Spleen (tissue), 11 donors: ENCODE measurements at regions not wholly inside any gene's neighbourhood (a gene's known extent, or its start where the extent isn't known, plus 50 kb on each side); places are given as distances from the start of the nearest gene placed in this dataset.
A peak's percentile ranks its signal among the peaks of the same experiment; 100 is the strongest.

Experiments used
- DNase-seq: peaks from one replicate; pipeline ENCODE4 v3.0.0-alpha.2; 2020
- H3K27ac ChIP-seq, 8 donors: fragments of 200-600 bp; sonication (generic) in 7 of 8; 1 replicate in 4 of 8; 2 replicates in 4 of 8; pipeline versions ENCODE4 v1.5.0 to v1.8.0; 2016 to 2021; ENCODE audit warnings: inconsistent platforms in 4 of 8, mild to moderate bottlenecking in 4 of 8, moderate library complexity in 1 of 8
- H3K27me3 ChIP-seq, 7 donors: fragments of 200-600 bp; sonication (generic) in 6 of 7; replicated peaks in 1 of 7; 1 replicate in 4 of 7; 2 replicates in 3 of 7; pipeline versions ENCODE4 v1.5.0 to v1.8.0; 2016 to 2021; ENCODE audit warnings: inconsistent platforms in 3 of 7, mild to moderate bottlenecking in 1 of 7
- H3K36me3 ChIP-seq, 6 donors: fragments of 200-600 bp; sonication (generic) in 5 of 6; 1 replicate in 4 of 6; 2 replicates in 2 of 6; pipeline versions ENCODE4 v1.5.0 to v1.8.0; 2016 to 2021; ENCODE audit warnings: inconsistent platforms in 2 of 6
- H3K4me1 ChIP-seq, 6 donors: fragments of 200-600 bp; sonication (generic) in 5 of 6; 1 replicate in 3 of 6; 2 replicates in 3 of 6; pipeline versions ENCODE4 v1.5.0 to v1.8.0; 2016 to 2021; ENCODE audit warnings: inconsistent platforms in 3 of 6
- H3K4me3 ChIP-seq, 8 donors: fragments of 200-600 bp; sonication (generic) in 7 of 8; 1 replicate in 4 of 8; 2 replicates in 4 of 8; pipeline versions ENCODE4 v1.5.0 to v1.8.0; 2016 to 2021; ENCODE audit warnings: inconsistent platforms in 4 of 8, mild to moderate bottlenecking in 4 of 8, moderate library complexity in 2 of 8
- H3K9me3 ChIP-seq, 8 donors: fragments of 200-600 bp; sonication (generic) in 7 of 8; 1 replicate in 4 of 8; 2 replicates in 4 of 8; pipeline versions ENCODE4 v1.5.0 to v1.8.0; 2016 to 2021; ENCODE audit warnings: inconsistent platforms in 4 of 8
- POLR2A ChIP-seq, 3 donors: fragments of 450-650 bp; IDR thresholded peaks; one replicate each; pipeline ENCODE4 v1.5.1; 2017; ENCODE audit warnings: antibody characterized with exemption in 3 of 3, mild to moderate bottlenecking in 1 of 3
- POLR2AphosphoS5 ChIP-seq, 3 donors: sonication (generic); formaldehyde crosslinking; IDR thresholded peaks; one replicate each; pipeline ENCODE4 v1.5.1; 2017; ENCODE audit warnings: antibody characterized with exemption in 3 of 3
- WGBS, 5 donors: extraction: QIAGEN DNeasy Blood & Tissue Kit in 3 of 5; methylation state at CpG; one replicate each; pipeline versions ENCODE4 v1.1.5 to v1.1.7; 2013 to 2018; 5-methylcytosine and 5-hydroxymethylcytosine counted together
- intact Hi-C: fragments of 100-400 bp; cut with DNase I; formaldehyde crosslinking; loops from one replicate; pipeline ENCODE4 v1.15.0; 2023; ENCODE audit warnings: low total_unique reads
- TF ChIP-seq, protein P1 (sequence below), 11 experiments: fragments of 200-600 bp in 7 of 11; fragments of 450-650 bp in 4 of 11; sonication (generic) in 4 of 11; IDR thresholded peaks in 8 of 11; conservative IDR thresholded peaks in 3 of 11; 1 replicate in 7 of 11; 2 replicates in 4 of 11; pipeline versions ENCODE4 v1.4.0 to v1.8.0; 2016 to 2021; ENCODE audit warnings: antibody characterized with exemption in 11 of 11, inconsistent platforms in 4 of 11, mild to moderate bottlenecking in 1 of 11
- donor health status: healthy with polysubstance abuse.
- donor health status: DM: no; HTN: no; CAD: no; lungs with moderate emphysema.
- donor health status: DM: no; HTN: no; CAD: no.
- donor health status: Bipolar disorder and iron deficiency.
- donor health status: healthy.
- donor health status: DM: no; HTN: no; CAD: no.
- donor health status: DM: yes; HTN: yes; CAD: no.

DNA sequence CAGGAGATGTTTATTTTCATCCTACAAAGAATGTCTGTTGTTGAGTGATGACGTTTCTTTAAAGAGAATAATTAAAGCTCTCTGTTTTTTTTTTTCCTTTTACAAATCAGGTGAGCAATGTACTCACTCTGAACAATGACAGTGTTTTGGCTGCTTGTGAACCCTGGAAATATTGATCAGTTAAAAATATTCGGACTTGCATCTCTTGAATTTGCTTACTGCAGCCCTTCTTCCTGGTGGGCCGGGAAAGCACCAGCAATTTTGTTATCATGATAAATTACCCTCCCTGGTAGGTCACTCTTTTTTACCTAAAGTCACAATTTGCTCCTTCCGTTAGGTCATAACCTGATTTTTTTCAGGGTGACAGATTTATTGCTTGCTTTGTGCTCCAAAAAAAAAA, 72.3 kb upstream of the NR5A2 start:
- DNase-seq = no peak
- intact Hi-C loops = no loop called here
- H3K36me3 ChIP-seq = no peaks in the 10 kb centered on the region
- peaks cover 0 to 18% (median 3%) of the 10 kb centered on the region in 8 donors for H3K9me3 ChIP-seq
- 57 to 76% (median 74%) methylated on average over 4 of the region's 4 CpGs for WGBS, 5 donors
- TF ChIP-seq POLR2A (IDR thresholded peaks at IDR 0.05) (no peak), POLR2AphosphoS5 (IDR thresholded peaks at IDR 0.05) (no peak)
- TF ChIP-seq, protein P1, sequence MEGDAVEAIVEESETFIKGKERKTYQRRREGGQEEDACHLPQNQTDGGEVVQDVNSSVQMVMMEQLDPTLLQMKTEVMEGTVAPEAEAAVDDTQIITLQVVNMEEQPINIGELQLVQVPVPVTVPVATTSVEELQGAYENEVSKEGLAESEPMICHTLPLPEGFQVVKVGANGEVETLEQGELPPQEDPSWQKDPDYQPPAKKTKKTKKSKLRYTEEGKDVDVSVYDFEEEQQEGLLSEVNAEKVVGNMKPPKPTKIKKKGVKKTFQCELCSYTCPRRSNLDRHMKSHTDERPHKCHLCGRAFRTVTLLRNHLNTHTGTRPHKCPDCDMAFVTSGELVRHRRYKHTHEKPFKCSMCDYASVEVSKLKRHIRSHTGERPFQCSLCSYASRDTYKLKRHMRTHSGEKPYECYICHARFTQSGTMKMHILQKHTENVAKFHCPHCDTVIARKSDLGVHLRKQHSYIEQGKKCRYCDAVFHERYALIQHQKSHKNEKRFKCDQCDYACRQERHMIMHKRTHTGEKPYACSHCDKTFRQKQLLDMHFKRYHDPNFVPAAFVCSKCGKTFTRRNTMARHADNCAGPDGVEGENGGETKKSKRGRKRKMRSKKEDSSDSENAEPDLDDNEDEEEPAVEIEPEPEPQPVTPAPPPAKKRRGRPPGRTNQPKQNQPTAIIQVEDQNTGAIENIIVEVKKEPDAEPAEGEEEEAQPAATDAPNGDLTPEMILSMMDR (IDR thresholded peaks at IDR 0.05 in 8 of 11, conservative IDR thresholded peaks at IDR 0.05 in 3 of 11) = no peak
- H3K4me3 ChIP-seq = no peak overlapping the region
- H3K4me1 ChIP-seq = no peaks in the 10 kb centered on the region
- H3K27ac ChIP-seq = no peak overlapping the region
- no peaks in the 10 kb centered on the region for H3K27me3 ChIP-seq

DNA sequence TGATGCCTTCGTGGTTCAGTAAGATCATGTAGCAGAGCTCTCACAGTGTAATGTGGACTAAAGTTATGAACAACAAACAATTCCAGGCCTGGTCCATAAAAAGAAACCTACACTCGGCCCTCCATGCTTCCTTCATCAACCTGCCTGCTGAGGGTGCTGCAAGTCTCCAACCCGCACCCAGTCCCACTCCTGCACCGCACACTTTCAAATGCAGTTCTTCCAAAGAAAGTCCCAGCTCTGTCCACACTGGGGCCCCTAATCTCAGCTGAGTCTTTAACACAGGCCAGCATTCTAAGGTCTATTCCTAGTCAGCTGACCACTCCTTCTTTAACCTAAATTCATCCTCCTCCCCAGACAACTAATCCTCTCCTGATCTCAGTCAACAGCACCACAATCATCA, 71.5 kb upstream of the NR5A2 start:
- H3K36me3 ChIP-seq = no peaks in the 10 kb centered on the region
- no peak overlapping the region for H3K27ac ChIP-seq
- H3K4me1 ChIP-seq = no peaks in the 10 kb centered on the region
- no peaks in the 10 kb centered on the region for H3K27me3 ChIP-seq
- peak; percentile 35 for DNase-seq
- WGBS, 5 donors = 50 to 94% (median 75%) methylated on average over 4 of the region's 4 CpGs
- peaks cover 0 to 18% (median 3%) of the 10 kb centered on the region in 8 donors for H3K9me3 ChIP-seq
- H3K4me3 ChIP-seq = no peak overlapping the region
- intact Hi-C loops = no loop called here
- no peak for TF ChIP-seq POLR2AphosphoS5 (IDR thresholded peaks at IDR 0.05)
- no peak for TF ChIP-seq POLR2A (IDR thresholded peaks at IDR 0.05)
- TF ChIP-seq, protein P1 (IDR thresholded peaks at IDR 0.05 in 8 of 11, conservative IDR thresholded peaks at IDR 0.05 in 3 of 11) = no peak

DNA sequence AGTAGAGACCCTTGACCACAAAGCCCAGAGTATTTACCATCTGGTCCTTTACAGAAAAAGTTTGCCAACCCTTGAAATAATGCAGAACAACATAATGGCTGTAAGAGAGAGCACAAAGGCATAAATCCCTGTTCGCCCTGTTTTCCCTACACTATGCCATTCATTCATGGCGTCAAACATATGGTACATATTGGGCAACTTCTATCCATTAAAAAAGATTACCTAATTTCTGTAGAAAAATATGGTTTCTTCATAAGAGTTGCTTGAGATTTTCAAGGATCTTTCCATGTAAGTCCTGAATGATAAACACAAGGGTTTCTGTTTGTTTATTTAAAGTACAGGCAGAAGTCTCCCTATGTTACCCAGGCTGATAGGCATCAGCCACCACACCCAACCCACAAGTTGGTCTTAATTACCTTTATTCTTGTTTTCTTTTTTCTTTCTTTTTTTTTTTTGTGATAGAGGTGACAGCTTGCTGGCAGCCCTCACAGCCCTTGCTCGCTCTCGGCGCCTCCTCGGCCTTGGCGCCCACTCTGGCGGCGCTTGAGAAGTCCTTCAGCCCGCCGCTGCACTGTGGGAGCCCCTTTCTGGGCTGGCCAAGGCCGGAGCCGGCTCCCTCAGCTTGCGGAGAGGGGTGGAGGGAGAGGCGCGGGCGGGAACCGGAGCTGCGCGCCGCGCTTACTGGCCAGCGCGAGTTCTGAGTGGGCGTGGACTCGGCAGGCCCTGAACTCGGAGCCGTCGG, 68.3 kb upstream of the NR5A2 start:
- Histone ChIP-seq H3K4me1 (no peaks in the 10 kb centered on the region), H3K27me3 (peaks cover 0 to 17% (median 0%) of the 10 kb centered on the region in 7 donors), H3K27ac (no peak overlapping the region), H3K4me3 (no peak overlapping the region), H3K36me3 (no peaks in the 10 kb centered on the region), H3K9me3 (peaks cover 0 to 18% (median 3%) of the 10 kb centered on the region in 8 donors)
- intact Hi-C loops = no loop called here
- DNase-seq = peak; percentile 54
- TF ChIP-seq POLR2A (IDR thresholded peaks at IDR 0.05) = no peak
- TF ChIP-seq, protein P1 (IDR thresholded peaks at IDR 0.05 in 8 of 11, conservative IDR thresholded peaks at IDR 0.05 in 3 of 11) = no peak
- TF ChIP-seq POLR2AphosphoS5 (IDR thresholded peaks at IDR 0.05) = no peak
- WGBS, 5 donors = 96 to 98% (median 98%) methylated on average over 20 to 29 of the region's 29 CpGs

DNA sequence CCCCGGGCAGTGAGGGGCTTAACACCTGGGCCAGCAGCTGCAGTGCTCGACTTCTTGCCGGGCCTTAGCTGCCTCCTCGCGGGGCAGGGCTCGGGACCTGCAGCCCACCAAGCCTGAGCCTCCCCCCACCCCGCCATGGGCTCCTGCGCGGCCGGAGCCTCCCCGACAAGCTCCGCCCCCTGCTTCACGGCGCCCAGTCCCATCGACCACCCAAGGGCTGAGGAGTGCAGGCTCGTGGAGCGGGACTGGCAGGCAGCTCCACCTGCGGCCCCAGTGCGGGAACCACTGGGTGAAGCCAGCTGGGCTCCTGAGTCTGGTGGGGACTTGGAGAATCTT, 67.8 kb upstream of the NR5A2 start:
- intact Hi-C loops = no loop called here

More for the DNA sequence above, 67.8 kb upstream of the NR5A2 start:
- Histone ChIP-seq H3K9me3 (peaks cover 0 to 18% (median 3%) of the 10 kb centered on the region in 8 donors), H3K4me1 (no peaks in the 10 kb centered on the region), H3K27ac (no peak overlapping the region), H3K27me3 (peaks cover 0 to 22% (median 0%) of the 10 kb centered on the region in 7 donors), H3K4me3 (no peak overlapping the region), H3K36me3 (no peaks in the 10 kb centered on the region)
- WGBS, 5 donors = 88 to 98% (median 95%) methylated on average over 3 to 19 of the region's 19 CpGs
- no peak for DNase-seq
- TF ChIP-seq POLR2A (IDR thresholded peaks at IDR 0.05) = no peak
- TF ChIP-seq, protein P1 (IDR thresholded peaks at IDR 0.05 in 8 of 11, conservative IDR thresholded peaks at IDR 0.05 in 3 of 11) = no peak
- no peak for TF ChIP-seq POLR2AphosphoS5 (IDR thresholded peaks at IDR 0.05)
